HG03196 (cell line): ENCODE measurements at regions not wholly inside any gene's neighbourhood (a gene's known extent, or its start where the extent isn't known, plus 50 kb on each side); places are given as distances from the start of the nearest gene placed in this dataset.

Experiments
- ATAC-seq: cut with Tn5 transposase; IDR thresholded peaks from one replicate; pipeline ENCODE4 v1.9.1; 2021; ENCODE audit not compliant: unreplicated experiment

DNA sequence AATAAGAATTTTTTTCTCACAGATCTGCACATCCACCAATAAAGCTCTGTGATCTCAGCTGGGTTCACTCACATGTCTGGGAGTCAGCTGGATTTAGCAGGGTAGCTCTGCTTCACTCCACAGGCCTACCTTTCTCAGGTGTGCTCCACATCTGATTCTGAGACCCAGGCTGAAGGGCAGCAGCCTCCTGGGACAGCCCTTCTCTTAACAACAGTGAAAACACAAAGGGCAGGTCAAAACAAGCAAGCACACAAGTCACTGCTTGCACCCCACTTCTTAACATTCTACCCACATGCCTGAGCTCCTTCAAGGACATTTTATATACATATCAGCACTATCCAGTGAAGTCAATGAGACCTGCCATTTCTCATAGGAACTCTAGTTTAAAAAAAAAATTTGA lies 96.0 kb upstream of the MAP3K4 start:
- no peak for ATAC-seq

- no peak for ATAC-seq
Measured at GRCh38 chr6:160899671-160900430, 91.7 kb upstream of the MAP3K4 start.

DNA sequence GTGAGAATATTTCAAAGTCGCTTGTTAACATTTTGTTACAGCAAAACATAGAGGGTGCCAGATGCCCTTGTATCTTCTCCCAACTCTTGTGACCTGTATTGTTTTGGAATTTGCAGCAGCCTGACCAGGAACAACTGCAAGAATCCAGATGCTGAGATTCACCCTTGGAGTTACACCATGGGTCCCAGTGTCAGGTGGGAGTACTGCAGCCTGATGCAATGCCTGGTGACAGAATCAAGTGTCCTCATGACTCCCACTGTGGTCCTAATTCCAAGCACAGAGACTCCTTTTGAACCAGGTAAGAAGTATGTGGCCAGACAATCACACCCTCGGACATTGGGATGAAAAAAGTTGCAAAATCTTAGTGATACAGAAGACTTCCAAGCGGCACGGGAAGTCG lies 79.6 kb upstream of the MAP3K4 start:
- ATAC-seq: no peak

- ATAC-seq: no peak
Measured at GRCh38 chr6:160912411-160912810, 79.2 kb upstream of the MAP3K4 start.

DNA sequence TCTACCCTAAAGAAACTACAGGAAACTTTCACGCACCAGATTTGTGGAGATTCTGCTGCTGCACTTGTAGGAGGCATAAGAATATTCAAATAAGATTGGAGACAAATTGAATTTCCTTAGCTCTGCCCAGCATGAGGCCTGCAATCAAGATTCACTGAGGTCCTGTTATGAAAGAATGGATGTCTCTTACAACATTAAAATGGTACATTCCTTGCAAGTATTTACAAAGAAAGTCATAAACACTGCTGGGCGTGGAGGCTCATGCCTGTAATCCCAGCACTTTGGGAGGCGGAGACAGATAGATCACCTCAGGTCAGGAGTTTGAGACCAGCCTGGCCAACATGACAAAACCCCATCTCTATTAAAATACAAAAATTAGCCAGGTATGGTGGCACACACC lies 74.0 kb upstream of the MAP3K4 start:
- ATAC-seq: no peak

DNA sequence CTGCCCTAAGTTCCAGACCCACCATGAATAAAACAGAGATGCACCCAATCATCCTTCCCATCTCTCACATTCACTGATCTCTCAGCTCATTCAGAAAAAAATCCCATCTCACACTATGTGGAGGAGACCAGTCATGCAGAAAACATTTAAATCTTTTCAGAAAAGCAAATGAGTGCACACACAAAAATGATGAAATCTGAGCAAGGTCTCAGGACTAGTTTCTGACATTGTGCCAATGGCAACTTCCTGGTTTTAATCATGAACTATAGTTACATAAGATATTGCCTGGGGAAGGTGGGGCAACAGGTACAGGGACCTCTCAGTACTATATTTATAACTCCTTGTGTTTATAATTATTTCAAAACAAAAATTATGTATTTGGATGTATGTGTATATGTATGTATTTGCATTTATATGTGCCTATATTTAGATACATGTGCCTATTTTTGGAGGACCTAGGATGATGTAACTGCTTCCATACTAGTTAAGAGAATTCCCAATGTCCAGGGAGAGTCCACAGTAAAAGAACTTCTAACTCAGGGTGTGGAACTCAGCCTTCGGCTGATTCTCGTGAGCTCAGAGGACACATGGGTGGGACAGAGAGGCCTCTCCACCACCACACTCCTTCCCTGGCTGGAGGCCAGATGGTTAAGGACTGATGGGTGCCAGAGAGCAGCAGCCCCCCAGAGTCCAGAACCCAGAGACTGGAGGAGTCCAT lies 71.7 kb upstream of the MAP3K4 start:
- no peak for ATAC-seq

GRCh38 chr6:160921095-160921494 lies 70.5 kb upstream of the MAP3K4 start:
- no peak for ATAC-seq

GRCh38 chr6:160926281-160927276 lies 65.0 kb upstream of the MAP3K4 start:
- ATAC-seq: no peak

DNA sequence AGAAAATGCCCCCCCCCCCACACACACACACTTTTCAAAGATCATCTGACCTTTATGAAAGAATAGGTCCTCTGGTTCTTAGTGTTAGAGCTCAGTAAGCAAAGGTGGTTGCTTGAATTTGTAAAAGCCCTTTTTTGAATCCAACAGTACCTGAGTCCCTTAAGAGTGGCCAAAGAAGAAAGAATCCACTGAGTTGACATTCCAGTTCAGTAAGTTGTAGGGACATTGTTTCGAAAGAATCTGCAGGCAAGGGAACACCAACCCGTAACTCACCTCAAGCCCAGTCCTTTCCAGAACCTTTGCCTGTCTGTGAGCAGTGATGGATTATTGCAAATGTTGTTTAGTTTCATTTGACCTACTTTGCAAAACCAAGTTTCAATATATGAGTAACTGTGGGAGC lies 64.2 kb upstream of the MAP3K4 start:
- no peak for ATAC-seq

DNA sequence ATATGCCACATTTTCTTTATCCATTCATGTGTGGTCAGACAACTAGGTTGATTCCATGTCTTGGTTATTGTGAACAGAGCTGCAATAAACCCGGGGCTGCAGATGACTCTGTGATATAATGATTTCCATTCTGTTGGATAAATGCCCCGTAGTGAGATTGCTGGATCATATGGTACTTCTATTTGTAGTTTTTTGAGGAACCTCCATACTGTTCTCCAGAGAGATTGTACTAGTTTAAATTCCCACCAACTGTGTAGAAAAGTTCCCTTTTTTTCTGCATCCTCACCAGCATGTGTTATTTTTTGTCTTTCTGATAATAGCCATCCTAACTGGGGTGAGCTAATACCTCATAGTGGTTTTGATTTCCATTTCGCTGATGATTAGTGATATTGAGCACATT lies 62.2 kb upstream of the MAP3K4 start:
- ATAC-seq: no peak

DNA sequence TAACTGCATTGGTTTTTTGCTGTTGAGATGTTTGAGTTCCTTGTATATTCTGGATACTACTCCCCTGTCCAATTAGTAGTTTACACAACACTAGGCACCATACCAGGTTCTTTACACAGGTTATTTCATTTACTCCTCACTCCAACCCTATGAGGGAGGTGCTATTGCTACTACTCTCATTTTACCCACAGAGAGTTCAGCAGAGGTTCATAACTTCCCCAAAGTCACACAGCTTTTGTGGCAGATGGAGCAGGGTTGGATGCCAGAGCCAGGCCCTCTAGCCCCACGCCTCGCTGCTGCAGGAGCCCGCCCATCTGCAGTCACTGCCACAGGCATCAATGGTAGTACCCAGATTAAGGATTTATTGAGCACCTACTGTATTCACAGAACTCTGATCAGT lies 61.7 kb upstream of the MAP3K4 start:
- no peak for ATAC-seq

- peak; percentile 75 for ATAC-seq
Measured at GRCh38 chr6:160930547-160931377, 60.8 kb upstream of the MAP3K4 start.

DNA sequence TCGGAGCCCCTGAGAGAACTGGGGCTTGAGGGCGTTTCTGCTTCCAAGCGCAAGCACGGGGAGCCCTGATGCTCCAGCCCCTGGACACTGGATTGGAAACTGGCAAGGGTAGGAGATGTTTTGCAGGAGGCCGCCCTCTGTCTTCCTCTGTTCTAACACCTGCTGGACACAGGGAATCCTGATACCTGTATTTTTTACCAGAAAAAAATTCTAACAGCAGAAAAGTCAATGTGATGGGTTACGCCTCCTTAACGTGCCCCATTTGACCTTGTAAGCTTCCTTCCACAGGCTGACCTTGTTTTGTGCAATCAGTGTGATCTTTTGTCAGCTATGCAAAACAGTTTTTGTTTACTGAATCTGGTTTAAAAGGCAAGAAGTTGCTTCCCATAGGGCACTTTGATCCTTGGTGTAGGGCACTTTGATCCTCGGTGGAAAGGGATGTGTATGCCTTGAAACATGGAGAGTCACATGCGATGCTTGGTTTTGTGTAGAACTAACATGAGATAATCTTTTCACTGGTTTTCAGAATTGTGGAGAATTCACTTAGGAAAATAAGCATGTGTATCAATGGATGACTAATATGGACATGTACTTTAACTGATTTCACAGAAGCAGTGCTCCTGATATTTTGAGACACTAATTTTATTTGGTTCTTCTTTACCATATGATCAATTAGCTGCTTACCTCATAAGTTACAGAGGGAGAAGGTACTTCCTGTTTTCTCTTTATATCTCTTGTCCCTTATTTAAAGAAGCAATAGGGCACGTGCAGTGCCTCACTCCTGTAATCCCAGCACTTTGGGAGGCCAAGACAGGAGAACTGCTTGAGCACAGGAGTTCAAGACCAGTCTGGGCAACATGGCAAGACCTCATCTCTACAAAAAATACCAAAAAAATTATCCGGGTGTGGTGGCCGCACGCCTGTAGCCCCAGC lies 59.9 kb upstream of the MAP3K4 start:
- no peak for ATAC-seq

GRCh38 chr6:160933256-160933655 lies 58.3 kb upstream of the MAP3K4 start:
- no peak for ATAC-seq

DNA sequence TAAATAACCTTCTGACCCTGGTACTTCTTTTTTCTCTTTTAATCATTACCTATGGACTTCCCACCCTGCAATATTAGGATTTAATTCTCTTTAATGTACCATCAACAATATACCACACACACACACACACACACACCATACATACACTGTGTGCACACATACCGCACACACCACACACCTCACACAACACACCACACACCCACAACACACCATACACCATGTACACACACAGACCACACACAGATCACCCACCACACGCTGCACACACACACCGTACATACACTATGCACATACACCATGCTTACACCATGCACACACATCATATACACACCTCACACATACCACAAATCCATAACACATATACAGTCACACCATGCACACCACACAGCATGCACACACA lies 57.4 kb upstream of the MAP3K4 start:
- ATAC-seq: no peak

DNA sequence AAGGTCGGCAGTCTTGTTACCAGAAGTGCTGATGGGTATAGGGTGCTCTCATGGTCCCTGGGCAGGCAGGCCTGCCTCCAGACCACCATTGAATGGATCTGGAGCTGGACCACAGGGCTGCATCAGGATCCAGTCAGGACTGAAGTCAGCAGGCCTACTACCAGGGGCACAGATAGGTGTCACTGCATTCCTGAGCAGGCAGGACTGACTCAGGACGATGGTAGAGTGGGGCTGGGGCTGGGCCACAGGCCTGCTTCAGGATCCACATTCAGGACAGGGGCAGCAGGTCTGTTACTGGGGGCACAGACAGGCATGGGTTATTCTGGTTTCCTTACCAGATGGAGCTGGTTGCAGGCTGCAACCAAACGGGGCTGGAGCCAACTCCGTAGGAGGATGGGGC lies 51.4 kb upstream of the MAP3K4 start:
- no peak for ATAC-seq
